Endothelial cell of umbilical vein (primary cell): ENCODE measurements at regions not wholly inside any gene's neighbourhood (a gene's known extent, or its start where the extent isn't known, plus 50 kb on each side); places are given as distances from the start of the nearest gene placed in this dataset.
"Not testable (repeated sequence)": the region's sequence is repeated elsewhere in the genome, so short reads cannot be mapped to it uniquely, and the experiment has no call there.

Experiments
- EZH2 ChIP-seq: IDR thresholded peaks from 2 replicates; pipeline ENCODE4 v1.6.1; 2012; ENCODE audit warnings: borderline replicate concordance, low read depth, mild to moderate bottlenecking, moderate library complexity, low read length, inconsistent platforms; ENCODE audit not compliant: severe bottlenecking
- FOS ChIP-seq: IDR thresholded peaks from 2 replicates; pipeline ENCODE4 v1.6.1; 2011; ENCODE audit warnings: mild to moderate bottlenecking, low read length, moderate library complexity, borderline replicate concordance; ENCODE audit not compliant: insufficient read depth
- GATA2 ChIP-seq: IDR thresholded peaks from 2 replicates; pipeline ENCODE4 v1.7.0; 2011; ENCODE audit warnings: low read depth, mild to moderate bottlenecking, moderate library complexity, mixed read lengths, low read length; ENCODE audit not compliant: insufficient read length, insufficient read depth
- JUN ChIP-seq: IDR thresholded peaks from 2 replicates; pipeline ENCODE4 v1.6.1; 2011; ENCODE audit warnings: borderline replicate concordance, low read depth; ENCODE audit not compliant: insufficient read length, insufficient read depth
- MAX ChIP-seq: IDR thresholded peaks from 2 replicates; pipeline ENCODE4 v1.6.1; 2011; ENCODE audit not compliant: insufficient read depth, insufficient read length
- MYC ChIP-seq: IDR thresholded peaks from one replicate; pipeline ENCODE4 v1.6.1; 2011; ENCODE audit warnings: mild to moderate bottlenecking, low read depth, low read length
- POLR2A ChIP-seq: IDR thresholded peaks from 2 replicates; pipeline ENCODE4 v1.6.1; 2012; ENCODE audit warnings: low read depth, mild to moderate bottlenecking, control low read depth, low read length
- POLR2AphosphoS5 ChIP-seq: IDR thresholded peaks from 2 replicates; pipeline ENCODE4 v1.6.1; 2012; ENCODE audit warnings: low read depth, mild to moderate bottlenecking, control low read depth, low read length, moderate library complexity; ENCODE audit not compliant: insufficient read depth
- TF ChIP-seq, protein P1 (sequence below), 2 donors: IDR thresholded peaks; 1 replicate in 1 of 2; 2 replicates in 1 of 2; pipeline ENCODE4 v1.5.1; 2011; ENCODE audit warnings: low read length in 2 of 2, mild to moderate bottlenecking in 2 of 2, moderate library complexity in 2 of 2, control low read depth in 1 of 2, inconsistent platforms in 1 of 2, low read depth in 1 of 2; ENCODE audit not compliant: insufficient read depth in 1 of 2; ENCODE audit errors: extremely low read depth in 1 of 2

DNA sequence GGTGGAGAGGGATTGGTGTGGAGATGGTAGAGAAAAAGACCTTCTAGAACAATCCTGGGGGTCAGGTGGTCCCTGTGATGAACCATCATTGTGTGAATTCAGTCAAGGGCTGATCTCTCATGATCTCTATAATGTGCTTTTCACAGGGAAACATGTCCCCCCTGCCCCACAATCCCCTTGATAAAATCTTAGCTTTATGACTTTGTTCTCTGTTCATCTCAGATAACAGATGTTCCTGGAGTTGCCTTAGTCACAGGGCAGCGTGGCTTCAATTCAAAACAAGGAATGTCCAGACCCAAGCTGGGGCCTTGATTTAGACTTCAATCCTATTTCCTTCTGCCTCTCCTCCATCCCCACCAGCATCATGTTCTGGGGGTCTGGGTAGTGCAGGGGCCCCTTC is 171.5 kb downstream of the CRLF3 start:
- not testable (repeated sequence) for TF ChIP-seq EZH2, GATA2, POLR2A, MAX, POLR2AphosphoS5, MYC, JUN, FOS
- TF ChIP-seq, protein P1, sequence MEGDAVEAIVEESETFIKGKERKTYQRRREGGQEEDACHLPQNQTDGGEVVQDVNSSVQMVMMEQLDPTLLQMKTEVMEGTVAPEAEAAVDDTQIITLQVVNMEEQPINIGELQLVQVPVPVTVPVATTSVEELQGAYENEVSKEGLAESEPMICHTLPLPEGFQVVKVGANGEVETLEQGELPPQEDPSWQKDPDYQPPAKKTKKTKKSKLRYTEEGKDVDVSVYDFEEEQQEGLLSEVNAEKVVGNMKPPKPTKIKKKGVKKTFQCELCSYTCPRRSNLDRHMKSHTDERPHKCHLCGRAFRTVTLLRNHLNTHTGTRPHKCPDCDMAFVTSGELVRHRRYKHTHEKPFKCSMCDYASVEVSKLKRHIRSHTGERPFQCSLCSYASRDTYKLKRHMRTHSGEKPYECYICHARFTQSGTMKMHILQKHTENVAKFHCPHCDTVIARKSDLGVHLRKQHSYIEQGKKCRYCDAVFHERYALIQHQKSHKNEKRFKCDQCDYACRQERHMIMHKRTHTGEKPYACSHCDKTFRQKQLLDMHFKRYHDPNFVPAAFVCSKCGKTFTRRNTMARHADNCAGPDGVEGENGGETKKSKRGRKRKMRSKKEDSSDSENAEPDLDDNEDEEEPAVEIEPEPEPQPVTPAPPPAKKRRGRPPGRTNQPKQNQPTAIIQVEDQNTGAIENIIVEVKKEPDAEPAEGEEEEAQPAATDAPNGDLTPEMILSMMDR (IDR thresholded peaks at IDR 0.05; ENCODE audit: extremely low read depth in 1 of 2, insufficient read depth in 1 of 2, low read depth in 1 of 2, low read length in 2 of 2), result not testable (repeated sequence)
